Heart left ventricle (tissue), 16 donors: ENCODE measurements at regions not wholly inside any gene's neighbourhood (a gene's known extent, or its start where the extent isn't known, plus 50 kb on each side); places are given as distances from the start of the nearest gene placed in this dataset.

Source experiments
- ATAC-seq, 4 donors: fragments of 200-7000 bp; cut with Tn5 transposase; one replicate each; pipeline ENCODE4 v1.9.1; 2020 to 2022; ENCODE audit warnings: moderate library complexity in 4 of 4, mild to moderate bottlenecking in 3 of 4, moderate number of reproducible peaks in 1 of 4
- DNase-seq, 5 donors: peaks; one replicate each; pipeline ENCODE4 v3.0.0-alpha.2; 2020
- H3K27ac ChIP-seq, 12 donors: fragments of 200-600 bp; sonication (generic) in 4 of 12; one replicate each; pipeline versions ENCODE4 v1.5.0 to v1.8.0; 2016 to 2022; ENCODE audit warnings: mild to moderate bottlenecking in 2 of 12
- H3K27me3 ChIP-seq, 9 donors: fragments of 200-600 bp; sonication (generic) in 2 of 9; one replicate each; pipeline versions ENCODE4 v1.5.1 to v1.8.0; 2016 to 2022; ENCODE audit warnings: mild to moderate bottlenecking in 3 of 9
- H3K36me3 ChIP-seq, 9 donors: fragments of 200-600 bp; sonication (generic) in 2 of 9; one replicate each; pipeline versions ENCODE4 v1.5.0 to v1.8.0; 2018 to 2022; ENCODE audit warnings: mild to moderate bottlenecking in 2 of 9
- H3K4me1 ChIP-seq, 12 donors: fragments of 200-600 bp; sonication (generic) in 4 of 12; one replicate each; pipeline versions ENCODE4 v1.5.0 to v1.8.0; 2016 to 2022; ENCODE audit warnings: mild to moderate bottlenecking in 3 of 12
- H3K4me3 ChIP-seq, 12 donors: fragments of 200-600 bp; sonication (generic) in 4 of 12; one replicate each; pipeline versions ENCODE4 v1.5.0 to v1.8.0; 2017 to 2022; ENCODE audit warnings: mild to moderate bottlenecking in 9 of 12, moderate library complexity in 4 of 12
- H3K9me3 ChIP-seq, 12 donors: fragments of 200-600 bp; sonication (generic) in 4 of 12; one replicate each; pipeline versions ENCODE4 v1.5.0 to v1.8.0; 2016 to 2022; ENCODE audit warnings: mild to moderate bottlenecking in 1 of 12
- POLR2A ChIP-seq, 2 donors: fragments of 450-650 bp; IDR thresholded peaks; one replicate each; pipeline ENCODE4 v1.6.1; 2017; ENCODE audit warnings: antibody characterized with exemption in 2 of 2, mild to moderate bottlenecking in 2 of 2, moderate library complexity in 2 of 2
- WGBS, 4 donors: extraction: QIAGEN DNeasy Blood & Tissue Kit in 2 of 4; methylation state at CpG; one replicate each; pipeline versions ENCODE4 v1.1.5 to v1.1.7; 2013 to 2018; 5-methylcytosine and 5-hydroxymethylcytosine counted together
- intact Hi-C, 10 donors: fragments of 100-400 bp; cut with DNase I; formaldehyde crosslinking; loops; one replicate each; pipeline versions ENCODE4 v1.11.1 to v1.14.2; 2022
- TF ChIP-seq, protein P1 (sequence below), 12 donors: fragments of 200-600 bp; sonication (generic) in 4 of 12; IDR thresholded peaks; one replicate each; pipeline versions ENCODE4 v1.5.0 to v1.8.0; 2018 to 2022; ENCODE audit warnings: antibody characterized with exemption in 12 of 12, mild to moderate bottlenecking in 5 of 12
- donor health status: ischemic (EF 13 %, LVEDD 7.1; RV severe dilation, severe dysfunction).
- donor health status: healthy with polysubstance abuse.
- donor health status: DM: no; HTN: yes; CAD: no.
- donor health status: DM: no; HTN: no; CAD: no.
- donor health status: ischemic (EF 25% LVEDD 6.9; RV normal size, moderate dysfunction).
- donor health status: ischemic (EF 25% LVEDD 5.7; RV mildly dilated, moderate dysfunction).
- donor health status: healthy.
- donor health status: DM: yes; HTN: yes; CAD: no.
- donor health status: ischemic (EF 35%, LVEDD 5.7; RV mildly dilated, moderate dysfunction).
- donor health status: nonischemic (EF 11% LVEDD 7.7; RV severe dilation, severe dysfunction).
- donor health status: DM: yes; HTN: yes; CAD: no.
- donor health status: PGD.
- donor health status: ischemic (EF 29% LVEDD 5.4; RV normal size, mild dysfunction).
- donor health status: nonischemic (EF 23%, LVEDD 6.1; RV moderate dilation, normal function).

DNA sequence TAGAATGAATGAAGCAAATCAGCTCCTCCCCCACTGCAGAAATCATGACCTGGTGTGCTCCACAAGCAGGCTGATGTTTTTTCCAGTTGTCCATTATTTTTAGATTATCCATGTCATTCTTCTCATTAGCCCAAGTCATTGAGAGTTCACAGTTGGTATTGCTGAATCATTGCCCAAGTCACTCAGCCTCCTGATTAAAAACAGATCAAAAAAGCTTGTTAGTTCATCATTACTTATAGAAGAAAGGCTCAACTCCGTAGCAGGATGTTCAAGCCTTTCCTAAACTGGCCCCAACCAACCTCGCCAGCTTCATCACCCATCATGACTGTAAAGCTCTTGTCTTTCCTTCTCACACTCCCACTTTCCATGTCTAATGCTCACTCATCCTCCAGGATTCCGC is 161.3 kb upstream of the CTTNBP2NL start:
- intact Hi-C loops = no loop called here
- peaks cover 0 to 2% (median 0%) of the 10 kb centered on the region in 12 donors for H3K9me3 ChIP-seq
- TF ChIP-seq POLR2A (IDR thresholded peaks at IDR 0.05) = no peak
- TF ChIP-seq, protein P1, sequence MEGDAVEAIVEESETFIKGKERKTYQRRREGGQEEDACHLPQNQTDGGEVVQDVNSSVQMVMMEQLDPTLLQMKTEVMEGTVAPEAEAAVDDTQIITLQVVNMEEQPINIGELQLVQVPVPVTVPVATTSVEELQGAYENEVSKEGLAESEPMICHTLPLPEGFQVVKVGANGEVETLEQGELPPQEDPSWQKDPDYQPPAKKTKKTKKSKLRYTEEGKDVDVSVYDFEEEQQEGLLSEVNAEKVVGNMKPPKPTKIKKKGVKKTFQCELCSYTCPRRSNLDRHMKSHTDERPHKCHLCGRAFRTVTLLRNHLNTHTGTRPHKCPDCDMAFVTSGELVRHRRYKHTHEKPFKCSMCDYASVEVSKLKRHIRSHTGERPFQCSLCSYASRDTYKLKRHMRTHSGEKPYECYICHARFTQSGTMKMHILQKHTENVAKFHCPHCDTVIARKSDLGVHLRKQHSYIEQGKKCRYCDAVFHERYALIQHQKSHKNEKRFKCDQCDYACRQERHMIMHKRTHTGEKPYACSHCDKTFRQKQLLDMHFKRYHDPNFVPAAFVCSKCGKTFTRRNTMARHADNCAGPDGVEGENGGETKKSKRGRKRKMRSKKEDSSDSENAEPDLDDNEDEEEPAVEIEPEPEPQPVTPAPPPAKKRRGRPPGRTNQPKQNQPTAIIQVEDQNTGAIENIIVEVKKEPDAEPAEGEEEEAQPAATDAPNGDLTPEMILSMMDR (IDR thresholded peaks at IDR 0.05) = no peak
- DNase-seq (no peak), ATAC-seq (no peak)
- no peak overlapping the region for H3K4me3 ChIP-seq
- H3K27me3 ChIP-seq = no peaks in the 10 kb centered on the region
- H3K4me1 ChIP-seq = no peaks in the 10 kb centered on the region
- no peak overlapping the region for H3K27ac ChIP-seq
- H3K36me3 ChIP-seq = peaks cover 0 to 2% (median 0%) of the 10 kb centered on the region in 9 donors
- 80 to 84% (median 82%) methylated on average over 3 of the region's 3 CpGs for WGBS, 4 donors

DNA sequence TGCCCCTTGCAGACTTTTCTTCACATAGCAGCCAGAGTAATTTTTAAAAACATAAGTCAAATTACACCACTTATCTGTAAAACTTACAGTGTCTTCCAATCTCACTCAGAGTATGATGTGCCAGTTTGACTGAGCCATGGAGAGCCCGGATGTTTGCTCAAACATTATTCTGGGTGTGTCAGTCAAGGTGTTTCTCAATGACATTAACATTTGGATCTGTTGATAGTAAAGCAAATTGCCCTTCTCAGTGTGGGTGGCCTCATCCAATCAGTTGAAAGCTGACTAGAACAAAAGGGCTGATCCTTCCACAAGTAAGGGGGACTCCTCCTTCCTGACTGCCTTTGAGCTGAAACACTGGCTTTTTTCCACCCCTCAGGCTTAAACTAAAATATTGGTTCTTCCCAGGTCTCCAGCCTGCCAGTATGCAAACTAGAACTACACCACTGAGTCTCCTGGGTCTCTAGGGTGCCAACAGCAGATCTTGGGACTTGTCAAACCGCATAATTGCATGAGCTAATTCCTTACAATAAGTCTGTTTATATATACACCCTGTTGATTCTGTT is 157.9 kb upstream of the CTTNBP2NL start:
- Histone ChIP-seq H3K27me3 (no peaks in the 10 kb centered on the region), H3K36me3 (peaks cover 0 to 2% (median 0%) of the 10 kb centered on the region in 9 donors), H3K4me3 (no peak overlapping the region), H3K9me3 (no peaks in the 10 kb centered on the region), H3K4me1 (no peaks in the 10 kb centered on the region), H3K27ac (no peak overlapping the region)
- no peak for DNase-seq
- TF ChIP-seq, protein P1 (IDR thresholded peaks at IDR 0.05) = no peak
- TF ChIP-seq POLR2A (IDR thresholded peaks at IDR 0.05) = no peak
- no peak for ATAC-seq
- intact Hi-C loops = no loop called here
- 68 to 77% (median 74%) methylated on average over 2 of the region's 2 CpGs for whole genome bisulfite sequencing, 4 donors

DNA sequence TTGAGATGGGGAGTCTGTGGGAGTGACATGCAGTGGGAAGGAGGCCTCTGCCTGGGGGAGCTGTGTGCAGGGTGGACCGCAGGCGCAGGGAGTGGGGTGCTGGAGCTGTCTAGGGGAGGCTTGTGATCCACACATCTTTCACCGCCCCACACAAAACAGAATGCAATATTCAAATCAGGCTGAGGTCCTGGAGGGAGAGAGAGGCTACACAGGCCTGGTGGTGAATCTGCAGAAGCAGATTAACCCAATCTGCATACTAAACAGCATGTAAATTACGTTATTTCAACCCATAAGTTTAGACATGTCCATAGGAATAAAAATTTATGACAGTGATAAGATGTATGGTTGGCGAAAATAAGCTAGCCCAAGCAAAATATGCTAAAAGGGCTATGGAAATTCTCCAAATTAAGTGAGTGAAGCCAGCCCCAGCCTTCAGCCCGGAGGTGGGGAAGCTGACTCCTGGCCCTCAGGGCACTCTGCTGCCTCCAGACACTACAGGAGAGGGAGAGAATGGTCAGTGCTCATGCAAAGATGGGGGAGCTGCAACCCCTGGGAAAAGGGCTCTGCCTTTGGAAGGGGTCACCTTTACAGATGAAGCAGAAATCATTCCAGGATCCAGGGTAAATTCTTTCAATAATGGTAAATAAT is 156.2 kb upstream of the CTTNBP2NL start:
- WGBS, 4 donors = 69 to 85% (median 75%) methylated on average over 6 of the region's 6 CpGs
- no peaks in the 10 kb centered on the region for H3K27me3 ChIP-seq
- DNase-seq = no peak
- no peaks in the 10 kb centered on the region for H3K9me3 ChIP-seq
- no peak overlapping the region for H3K27ac ChIP-seq
- H3K4me3 ChIP-seq = no peak overlapping the region
- no peak for ATAC-seq
- H3K36me3 ChIP-seq = no peaks in the 10 kb centered on the region
- intact Hi-C loops = no loop called here
- TF ChIP-seq, protein P1 (IDR thresholded peaks at IDR 0.05) = no peak
- no peak for TF ChIP-seq POLR2A (IDR thresholded peaks at IDR 0.05)
- peaks cover 0 to 3% (median 0%) of the 10 kb centered on the region in 12 donors for H3K4me1 ChIP-seq

DNA sequence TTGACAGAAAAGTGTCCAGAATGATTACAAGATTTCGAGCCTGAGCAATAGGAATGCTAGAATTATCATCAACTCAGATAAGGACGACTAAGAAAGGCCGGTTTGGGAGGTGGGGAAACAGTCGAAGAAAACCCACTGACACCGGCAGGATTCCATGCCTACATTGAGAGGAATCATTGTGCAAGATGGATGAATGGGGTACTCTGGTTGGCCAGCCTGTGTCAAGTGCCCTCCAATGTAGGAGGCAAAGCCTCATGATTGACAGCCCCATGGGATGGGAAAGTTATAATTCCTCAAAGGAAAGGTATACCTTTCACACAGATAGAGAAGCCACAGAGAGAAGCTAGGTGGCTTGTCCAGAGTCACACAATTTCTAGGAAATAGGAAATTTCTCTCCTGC is 153.5 kb upstream of the CTTNBP2NL start:
- no peak for TF ChIP-seq POLR2A (IDR thresholded peaks at IDR 0.05)
- TF ChIP-seq, protein P1 (IDR thresholded peaks at IDR 0.05) = no peak
- DNase-seq (no peak), ATAC-seq (no peak)
- no peaks in the 10 kb centered on the region for H3K36me3 ChIP-seq
- WGBS, 4 donors = 66 to 71% (median 67%) methylated on average over 5 of the region's 5 CpGs
- H3K4me1 ChIP-seq = peaks cover 0 to 9% (median under 1%) of the 10 kb centered on the region in 12 donors
- intact Hi-C loops = no loop called here
- H3K9me3 ChIP-seq = no peaks in the 10 kb centered on the region
- no peak overlapping the region for H3K4me3 ChIP-seq
- H3K27me3 ChIP-seq = no peaks in the 10 kb centered on the region
- no peak overlapping the region for H3K27ac ChIP-seq
